HL-60 (cell line): ENCODE measurements at regions not wholly inside any gene's neighbourhood (a gene's known extent, or its start where the extent isn't known, plus 50 kb on each side); places are given as distances from the start of the nearest gene placed in this dataset.

Experiments
- DNase-seq, 2 experiments: peaks; one replicate each; pipeline ENCODE4 v3.0.0-alpha.2; 2010 to 2020; ENCODE audit warnings: low read depth in 1 of 2, low spot score in 1 of 2
- H3K27ac ChIP-seq: fragments of 250-450 bp; sonication (Bioruptor Pico); replicated peaks from 2 replicates; pipeline ENCODE4 v1.5.1; 2020; ENCODE audit warnings: mild to moderate bottlenecking, moderate library complexity
- H3K27me3 ChIP-seq: fragments of 250-450 bp; sonication (Bioruptor Pico); 2 replicates; pipeline ENCODE4 v1.5.1; 2021; ENCODE audit warnings: mild to moderate bottlenecking, moderate library complexity; ENCODE audit not compliant: insufficient read depth, poor library complexity, severe bottlenecking
- H3K4me3 ChIP-seq: replicated peaks from 2 replicates; pipeline ENCODE4 v1.5.1; 2011; ENCODE audit warnings: mild to moderate bottlenecking, control low read depth, low read length; ENCODE audit not compliant: insufficient read depth
- CTCF ChIP-seq: IDR thresholded peaks from one replicate; pipeline ENCODE4 v1.5.1; 2011; ENCODE audit warnings: low read length, control low read depth, inconsistent platforms; ENCODE audit not compliant: insufficient read depth
- GABPA ChIP-seq: IDR thresholded peaks from 2 replicates; pipeline ENCODE4 v1.6.1; 2012; ENCODE audit warnings: low read depth
- POLR2AphosphoS5 ChIP-seq: IDR thresholded peaks from 2 replicates; pipeline ENCODE4 v1.6.1; 2012; ENCODE audit warnings: low read depth
- SPI1 ChIP-seq: IDR thresholded peaks from 2 replicates; pipeline ENCODE4 v1.6.1; 2012; ENCODE audit warnings: low read depth, mild to moderate bottlenecking, borderline replicate concordance
- TF ChIP-seq, protein P1 (sequence below): IDR thresholded peaks from 2 replicates; pipeline ENCODE4 v1.6.1; 2012; ENCODE audit warnings: low read depth; ENCODE audit not compliant: insufficient replicate concordance

DNA sequence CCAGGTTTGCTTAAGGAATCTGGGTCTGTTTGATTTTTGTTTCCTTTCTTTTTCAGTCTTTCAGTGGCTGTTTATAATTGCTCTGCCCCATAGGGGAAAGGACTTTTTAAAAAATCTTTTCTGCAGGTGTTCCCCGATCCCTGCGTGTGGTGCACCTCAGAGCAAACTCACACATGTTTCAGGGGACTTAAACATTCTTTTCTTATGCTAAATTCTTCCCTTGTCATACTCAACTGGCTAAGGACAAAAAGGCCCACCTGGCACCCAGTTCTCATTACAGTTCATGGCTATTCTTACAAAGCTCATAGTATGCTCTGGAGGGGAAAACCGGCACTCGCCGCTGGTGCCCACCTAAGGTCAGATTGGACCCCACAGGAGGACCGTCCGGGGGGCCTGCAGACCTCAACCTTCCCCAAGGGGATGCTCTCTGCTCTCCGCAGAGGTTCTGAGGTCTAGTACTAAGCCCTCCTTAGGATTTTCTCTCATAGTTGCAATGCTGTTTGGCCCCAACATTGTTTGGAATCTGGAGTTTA lies 220.3 kb downstream of the HGF start:
- no peak for TF ChIP-seq SPI1
- no peak for TF ChIP-seq POLR2AphosphoS5
- TF ChIP-seq, protein P1, sequence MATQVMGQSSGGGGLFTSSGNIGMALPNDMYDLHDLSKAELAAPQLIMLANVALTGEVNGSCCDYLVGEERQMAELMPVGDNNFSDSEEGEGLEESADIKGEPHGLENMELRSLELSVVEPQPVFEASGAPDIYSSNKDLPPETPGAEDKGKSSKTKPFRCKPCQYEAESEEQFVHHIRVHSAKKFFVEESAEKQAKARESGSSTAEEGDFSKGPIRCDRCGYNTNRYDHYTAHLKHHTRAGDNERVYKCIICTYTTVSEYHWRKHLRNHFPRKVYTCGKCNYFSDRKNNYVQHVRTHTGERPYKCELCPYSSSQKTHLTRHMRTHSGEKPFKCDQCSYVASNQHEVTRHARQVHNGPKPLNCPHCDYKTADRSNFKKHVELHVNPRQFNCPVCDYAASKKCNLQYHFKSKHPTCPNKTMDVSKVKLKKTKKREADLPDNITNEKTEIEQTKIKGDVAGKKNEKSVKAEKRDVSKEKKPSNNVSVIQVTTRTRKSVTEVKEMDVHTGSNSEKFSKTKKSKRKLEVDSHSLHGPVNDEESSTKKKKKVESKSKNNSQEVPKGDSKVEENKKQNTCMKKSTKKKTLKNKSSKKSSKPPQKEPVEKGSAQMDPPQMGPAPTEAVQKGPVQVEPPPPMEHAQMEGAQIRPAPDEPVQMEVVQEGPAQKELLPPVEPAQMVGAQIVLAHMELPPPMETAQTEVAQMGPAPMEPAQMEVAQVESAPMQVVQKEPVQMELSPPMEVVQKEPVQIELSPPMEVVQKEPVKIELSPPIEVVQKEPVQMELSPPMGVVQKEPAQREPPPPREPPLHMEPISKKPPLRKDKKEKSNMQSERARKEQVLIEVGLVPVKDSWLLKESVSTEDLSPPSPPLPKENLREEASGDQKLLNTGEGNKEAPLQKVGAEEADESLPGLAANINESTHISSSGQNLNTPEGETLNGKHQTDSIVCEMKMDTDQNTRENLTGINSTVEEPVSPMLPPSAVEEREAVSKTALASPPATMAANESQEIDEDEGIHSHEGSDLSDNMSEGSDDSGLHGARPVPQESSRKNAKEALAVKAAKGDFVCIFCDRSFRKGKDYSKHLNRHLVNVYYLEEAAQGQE, result no peak
- no peak for TF ChIP-seq GABPA
- TF ChIP-seq CTCF, result no peak
- no peak overlapping the region for H3K27ac ChIP-seq
- H3K4me3 ChIP-seq, result no peak overlapping the region
- DNase-seq, result no peak
- H3K27me3 ChIP-seq, result no peaks in the 10 kb centered on the region

GRCh38 chr7:81534996-81535395 lies 234.9 kb downstream of the HGF start:
- no peak overlapping the region for H3K4me3 ChIP-seq
- H3K27me3 ChIP-seq, result no peaks in the 10 kb centered on the region
- no peak overlapping the region for H3K27ac ChIP-seq
- no peak for TF ChIP-seq SPI1
- TF ChIP-seq GABPA, result no peak
- no peak for TF ChIP-seq POLR2AphosphoS5
- no peak for TF ChIP-seq CTCF
- TF ChIP-seq, protein P1, result no peak
- no peak for DNase-seq

DNA sequence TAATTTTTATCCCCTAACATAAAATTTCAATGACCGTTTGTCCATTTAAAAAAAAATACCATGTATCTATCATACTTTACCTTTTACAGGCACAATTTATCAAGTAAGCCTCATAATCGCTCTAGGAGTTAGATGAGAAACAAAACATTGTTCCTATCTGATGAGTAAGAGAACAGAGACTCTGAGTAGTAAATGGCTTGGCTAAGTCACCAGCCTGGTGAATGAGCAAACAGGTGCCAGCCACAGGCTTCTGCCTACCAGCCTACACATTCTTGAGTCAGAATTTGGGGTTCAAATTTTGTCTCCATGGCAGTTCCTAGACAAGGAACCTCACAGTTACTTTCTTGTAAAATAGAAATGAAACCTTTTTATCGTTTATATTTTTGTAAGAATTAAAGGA lies 235.4 kb downstream of the HGF start:
- Histone ChIP-seq H3K27me3 (no peaks in the 10 kb centered on the region), H3K4me3 (no peak overlapping the region), H3K27ac (no peak overlapping the region)
- DNase-seq, result no peak
- TF ChIP-seq GABPA (no peak), POLR2AphosphoS5 (no peak)

DNA sequence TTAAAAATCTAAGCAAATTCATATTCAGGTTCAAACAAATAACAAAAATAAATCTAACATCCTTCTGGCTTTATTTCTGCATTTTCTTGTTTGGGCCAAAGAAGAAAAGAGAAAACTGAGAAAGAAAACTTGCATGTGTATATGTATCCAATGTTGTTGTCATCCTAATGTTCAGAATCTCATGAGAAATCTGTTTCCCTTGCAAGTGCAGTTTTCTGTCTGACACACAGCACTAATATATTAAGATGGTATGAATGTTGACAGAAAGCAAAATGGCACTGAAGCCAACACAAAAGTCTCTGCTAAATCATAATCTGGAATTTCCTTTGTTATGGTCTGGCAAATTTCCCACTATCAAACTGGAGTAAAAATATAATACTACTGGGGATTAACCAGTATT lies 235.9 kb downstream of the HGF start:
- DNase-seq, result no peak
- no peaks in the 10 kb centered on the region for H3K27me3 ChIP-seq
- H3K27ac ChIP-seq, result no peak overlapping the region
- no peak overlapping the region for H3K4me3 ChIP-seq
- TF ChIP-seq CTCF, result no peak
- TF ChIP-seq GABPA, result no peak
- TF ChIP-seq, protein P1, result no peak
- no peak for TF ChIP-seq SPI1
- no peak for TF ChIP-seq POLR2AphosphoS5
